Islet precursor cell (in vitro differentiated cells): ENCODE measurements at regions not wholly inside any gene's neighbourhood (a gene's known extent, or its start where the extent isn't known, plus 50 kb on each side); places are given as distances from the start of the nearest gene placed in this dataset.

Experiments used
- DNase-seq: peaks from one replicate; pipeline ENCODE4 v3.0.0-alpha.2; 2018

DNA sequence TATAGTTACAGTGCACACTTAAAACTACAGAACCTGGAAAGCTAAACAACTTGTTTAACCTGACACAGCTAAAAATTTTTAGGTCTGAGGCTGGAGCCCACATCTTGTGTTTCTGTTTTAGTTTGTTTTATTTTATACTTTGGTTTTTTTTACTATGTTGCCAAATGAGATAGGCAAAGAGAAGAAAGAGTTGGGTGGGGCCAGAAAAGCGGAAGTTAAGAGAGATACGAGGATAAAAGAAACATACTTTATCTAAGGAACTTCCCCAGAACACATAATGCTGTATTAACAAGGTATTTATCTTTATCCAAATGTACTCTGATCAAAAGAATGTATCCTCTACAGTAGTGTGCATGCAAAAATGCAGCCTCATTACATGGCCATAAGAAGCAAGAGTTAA lies 1145.7 kb downstream of the EPHA3 start:
- no peak for DNase-seq

DNA sequence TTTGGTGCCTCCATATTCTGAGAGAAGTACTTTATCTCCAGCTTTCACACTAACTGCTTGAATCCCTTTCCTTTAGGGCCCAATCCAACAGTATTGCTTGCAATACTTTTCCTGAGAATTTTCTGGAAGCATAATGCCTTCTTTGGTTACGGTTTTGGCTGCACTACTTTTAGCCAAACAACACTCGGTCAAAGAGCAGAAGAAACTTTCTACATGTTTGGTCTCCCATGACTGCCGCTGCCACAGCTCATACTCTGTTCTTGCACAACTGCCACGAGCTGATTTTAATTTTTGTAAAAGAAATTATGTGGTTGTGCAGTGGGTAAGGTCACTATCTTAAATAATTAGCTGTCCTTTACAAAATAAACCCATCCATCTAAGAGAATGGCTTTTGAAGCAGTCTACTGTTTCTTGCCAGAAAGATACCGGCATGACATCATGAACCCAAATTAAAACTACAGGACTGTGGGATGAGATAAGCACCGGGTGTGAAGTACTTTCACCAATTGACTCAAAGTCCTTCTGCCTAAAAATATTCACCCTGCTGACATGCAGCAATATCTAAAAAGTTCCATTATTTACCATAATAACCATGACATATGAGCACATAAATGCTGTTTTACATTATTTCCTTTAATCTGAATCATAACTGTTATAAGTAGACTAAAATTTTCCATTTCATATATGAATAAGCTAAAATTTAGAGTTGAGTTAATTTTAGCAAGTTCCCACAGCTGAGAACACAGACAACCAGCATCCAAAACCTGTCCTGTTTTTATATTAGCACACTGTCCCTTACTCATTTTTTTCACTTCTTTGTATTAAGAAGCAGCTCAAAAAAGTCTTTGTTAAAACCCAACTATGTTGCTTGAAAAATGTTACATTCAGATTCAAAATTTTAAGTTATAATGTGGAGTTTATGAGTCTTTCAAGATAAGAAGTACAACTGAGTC lies 1154.3 kb downstream of the EPHA3 start:
- no peak for DNase-seq
